ENCODE measurements at regions not wholly inside any gene's neighbourhood (a gene's known extent, or its start where the extent isn't known, plus 50 kb on each side); places are given as distances from the start of the nearest gene placed in this dataset.

DNA sequence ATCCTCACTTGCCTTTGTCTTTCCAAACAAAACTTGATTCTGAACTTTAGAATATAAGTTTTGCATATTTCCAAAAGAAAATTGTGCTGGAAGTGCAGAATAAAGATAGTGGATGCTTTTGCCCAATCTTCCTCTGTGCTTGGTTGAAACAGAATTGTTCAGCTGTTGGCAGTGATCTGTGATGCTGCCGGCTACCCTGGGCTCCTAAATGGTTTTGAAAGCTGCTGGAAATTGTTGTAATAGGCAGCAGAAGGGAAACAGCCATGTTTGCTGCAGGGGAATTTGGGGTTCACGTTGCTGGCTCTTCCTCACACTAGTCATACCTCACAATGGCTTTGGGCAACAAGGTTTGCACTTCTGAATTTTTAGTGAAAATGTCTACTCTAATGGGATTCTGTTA lies 398.0 kb downstream of the RAPGEF2 start:
- no peak for DNase-seq (ENCODE audit: low spot score)

DNA sequence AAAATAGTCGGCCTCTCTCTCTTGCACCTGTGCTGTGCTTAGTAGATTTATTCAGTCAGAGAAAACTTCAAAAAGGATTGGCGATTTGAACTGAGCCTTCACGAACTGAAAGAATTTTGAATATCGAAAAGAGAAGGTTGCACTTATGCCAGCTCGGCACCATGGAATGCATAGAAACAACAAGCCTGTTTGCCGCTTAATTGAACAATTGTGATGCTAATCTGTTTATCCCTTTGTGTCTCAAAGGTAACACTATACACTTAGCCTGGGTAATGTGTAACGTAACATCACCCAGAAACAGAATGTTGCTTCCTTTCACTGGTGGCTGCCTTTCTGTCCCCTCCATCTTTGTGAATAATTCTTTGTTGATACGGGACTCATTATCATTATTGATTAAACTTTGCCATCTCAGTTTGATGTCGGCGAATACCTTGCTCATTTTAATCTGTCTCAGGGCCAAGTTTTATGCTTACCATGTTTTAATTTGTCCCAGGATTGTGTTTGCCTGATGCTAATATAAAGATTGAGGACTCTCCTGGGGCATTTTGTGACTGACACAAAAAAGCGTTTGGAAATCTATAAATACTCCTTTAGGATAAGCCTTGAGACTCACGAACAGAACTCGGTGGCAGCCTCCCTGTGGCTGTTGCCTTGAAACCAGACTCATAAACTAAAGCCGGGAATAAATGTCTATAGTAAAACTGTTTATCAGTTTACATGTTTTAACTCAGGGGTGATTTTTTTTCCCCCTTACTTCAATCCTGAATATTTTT lies 400.5 kb downstream of the RAPGEF2 start:
- DNase-seq (ENCODE audit: low spot score): no peak

DNA sequence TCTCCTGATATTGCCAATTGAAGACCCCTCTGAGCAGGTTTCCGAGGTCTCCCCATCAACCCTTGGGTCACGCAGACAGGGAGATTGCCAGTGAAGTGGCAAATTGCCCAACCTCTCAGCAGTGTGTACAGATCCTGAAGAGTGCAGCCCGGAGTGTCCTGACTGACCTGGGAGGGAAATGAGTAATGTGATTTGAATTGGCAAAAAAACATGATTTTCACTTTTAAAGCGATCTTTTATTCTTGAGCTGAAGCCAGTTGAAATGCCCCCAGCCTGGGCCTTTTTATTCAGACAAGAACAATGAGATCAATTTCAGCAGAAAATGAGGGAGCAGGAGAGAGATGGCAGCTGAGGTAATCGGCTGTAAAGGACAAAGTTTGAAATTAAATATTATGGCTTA lies 401.8 kb downstream of the RAPGEF2 start:
- no peak for DNase-seq (ENCODE audit: low spot score)

DNA sequence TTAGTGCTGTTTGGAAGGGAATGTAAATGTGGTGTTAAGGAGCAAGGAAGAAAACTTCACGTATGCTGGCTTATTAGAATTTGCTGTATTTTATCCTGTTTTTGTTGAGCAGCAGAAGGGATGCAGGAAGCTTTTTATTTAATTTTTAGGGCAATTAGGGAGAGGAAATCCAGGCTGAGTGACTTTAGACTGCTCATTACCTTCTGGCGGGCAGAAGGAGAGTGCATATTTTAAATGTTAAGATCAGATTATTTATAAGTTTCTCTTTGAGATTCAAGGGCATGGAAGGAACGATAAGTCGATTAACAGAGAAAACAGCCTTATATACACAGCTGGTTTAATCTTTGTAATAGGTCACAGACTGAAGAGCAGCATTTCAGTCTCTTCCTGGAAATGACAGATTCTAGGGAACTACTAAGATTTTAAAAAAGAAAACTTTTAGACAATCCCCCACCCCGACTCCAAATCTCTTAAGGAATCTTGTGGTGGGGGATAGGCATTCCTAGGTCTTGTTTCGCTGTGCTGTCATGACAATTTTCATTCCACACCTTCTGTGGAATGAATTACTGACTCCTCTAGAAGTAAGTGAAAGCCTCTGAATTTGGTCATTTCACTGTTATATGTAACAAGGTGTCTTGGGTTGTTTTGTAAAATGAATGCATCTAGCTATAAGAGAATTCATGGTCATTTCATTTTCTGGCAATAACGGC lies 402.5 kb downstream of the RAPGEF2 start:
- no peak for DNase-seq (ENCODE audit: low spot score)

DNA sequence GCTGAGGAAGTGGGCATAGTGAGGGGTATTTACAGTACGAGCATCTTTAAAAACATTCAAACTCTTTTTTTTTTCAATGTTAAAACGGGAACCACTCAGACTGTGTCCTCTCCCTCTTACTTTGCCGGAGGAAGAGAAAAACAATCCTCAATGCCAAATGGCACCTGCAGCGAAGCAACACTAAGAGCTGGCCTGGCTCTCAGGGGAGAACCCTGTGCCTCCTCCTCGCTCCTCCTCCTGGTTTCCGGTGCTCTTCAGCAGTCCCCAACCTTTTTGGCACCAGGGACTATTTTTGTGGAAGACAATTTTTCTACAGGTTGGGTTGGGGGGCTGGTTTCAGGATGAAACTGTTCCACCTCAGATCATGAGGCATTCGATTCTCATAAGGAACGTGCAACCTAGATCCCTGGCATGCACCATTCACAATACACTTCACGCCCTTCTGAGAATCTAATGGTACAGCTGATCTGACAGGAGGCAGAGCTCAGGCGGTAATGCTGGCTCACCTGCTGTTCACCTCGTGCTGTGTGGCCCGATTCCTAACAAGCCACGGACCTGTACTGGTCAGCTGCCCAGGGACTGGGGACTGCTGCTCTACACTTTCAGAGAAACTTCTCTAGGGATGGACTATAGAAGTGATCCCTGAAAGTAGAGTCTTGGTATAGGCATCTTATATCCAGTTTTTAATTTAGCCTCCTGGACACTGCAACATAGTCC lies 404.1 kb downstream of the RAPGEF2 start:
- DNase-seq (ENCODE audit: low spot score): no peak

DNA sequence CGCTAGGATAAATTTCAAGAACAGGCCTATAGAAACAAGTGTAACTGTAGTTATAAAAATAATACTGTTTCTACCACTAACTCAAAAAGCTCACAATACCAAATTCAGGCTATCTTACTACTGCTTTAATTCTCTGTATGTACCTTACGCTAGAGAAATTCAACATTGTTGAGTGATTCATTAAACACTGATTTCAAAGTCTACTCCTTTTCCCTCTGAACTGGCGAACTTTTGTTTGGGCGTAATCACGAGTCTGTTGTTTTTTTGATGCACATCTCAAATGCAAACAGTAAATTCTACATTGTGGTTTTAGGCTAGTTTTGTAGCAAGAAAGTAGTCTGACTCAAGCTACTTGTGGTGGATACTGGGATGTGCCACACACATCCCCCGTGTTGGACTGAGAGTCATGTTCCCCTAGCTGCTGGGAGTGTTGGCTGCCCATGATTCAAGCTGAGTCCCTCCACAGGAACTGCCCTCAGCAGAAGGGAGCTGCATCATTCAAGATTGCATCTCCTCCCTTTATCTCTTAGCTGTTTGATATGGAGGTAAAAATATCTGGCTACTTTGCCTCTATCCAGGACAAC lies 406.1 kb downstream of the RAPGEF2 start:
- no peak for DNase-seq (ENCODE audit: low spot score)

DNA sequence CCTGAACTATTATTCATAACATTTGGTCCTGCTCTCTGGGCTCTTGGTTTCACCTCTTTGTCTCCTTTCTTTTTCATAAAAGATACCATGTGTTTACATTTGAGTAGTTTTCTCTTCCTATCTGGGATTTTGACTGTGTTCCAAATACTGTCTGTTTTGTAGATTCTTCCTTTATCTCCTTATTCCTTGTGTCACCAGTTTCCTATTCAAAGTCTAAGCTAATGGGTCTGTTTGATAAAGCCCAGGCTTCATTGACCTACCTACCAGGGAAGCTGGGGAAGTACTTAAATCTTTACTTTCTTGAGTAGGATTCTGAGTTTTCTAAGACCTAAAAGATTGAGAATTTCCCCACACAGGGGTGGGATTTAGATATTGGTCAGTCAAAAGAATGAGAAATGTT lies 409.5 kb downstream of the RAPGEF2 start:
- no peak for DNase-seq (ENCODE audit: low spot score)

DNA sequence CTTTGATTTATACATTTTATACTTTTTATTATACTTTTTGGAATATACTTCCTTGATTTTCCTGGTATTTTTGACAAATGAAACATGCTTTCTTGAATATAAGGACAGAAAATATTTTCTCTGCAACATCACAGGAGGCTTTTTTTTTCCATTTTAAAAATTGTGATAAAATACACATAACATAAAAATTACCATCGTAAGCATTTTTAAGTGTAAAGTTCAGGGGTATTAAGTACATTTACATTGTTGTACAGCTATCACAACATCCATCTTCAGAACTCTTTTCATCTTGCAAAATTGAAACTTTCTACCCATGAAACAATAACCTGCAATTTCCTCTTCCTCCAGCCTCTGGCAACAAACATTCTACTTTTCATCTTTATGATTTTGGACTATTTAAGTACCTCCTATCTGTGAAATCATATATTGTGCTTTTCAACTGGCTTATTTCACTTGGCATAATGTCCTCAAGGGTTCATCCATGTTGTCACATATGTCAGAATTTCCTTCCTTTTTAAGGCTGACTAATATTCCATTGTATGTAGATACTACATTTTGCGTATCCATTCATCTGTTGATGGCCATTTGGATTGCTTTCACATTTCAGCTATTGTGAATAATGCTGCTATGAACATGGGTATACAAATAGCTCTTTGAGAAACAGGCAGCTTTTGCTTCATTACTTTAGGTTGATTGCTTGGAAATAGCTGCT lies 412.6 kb downstream of the RAPGEF2 start:
- no peak for DNase-seq (ENCODE audit: low spot score)

DNA sequence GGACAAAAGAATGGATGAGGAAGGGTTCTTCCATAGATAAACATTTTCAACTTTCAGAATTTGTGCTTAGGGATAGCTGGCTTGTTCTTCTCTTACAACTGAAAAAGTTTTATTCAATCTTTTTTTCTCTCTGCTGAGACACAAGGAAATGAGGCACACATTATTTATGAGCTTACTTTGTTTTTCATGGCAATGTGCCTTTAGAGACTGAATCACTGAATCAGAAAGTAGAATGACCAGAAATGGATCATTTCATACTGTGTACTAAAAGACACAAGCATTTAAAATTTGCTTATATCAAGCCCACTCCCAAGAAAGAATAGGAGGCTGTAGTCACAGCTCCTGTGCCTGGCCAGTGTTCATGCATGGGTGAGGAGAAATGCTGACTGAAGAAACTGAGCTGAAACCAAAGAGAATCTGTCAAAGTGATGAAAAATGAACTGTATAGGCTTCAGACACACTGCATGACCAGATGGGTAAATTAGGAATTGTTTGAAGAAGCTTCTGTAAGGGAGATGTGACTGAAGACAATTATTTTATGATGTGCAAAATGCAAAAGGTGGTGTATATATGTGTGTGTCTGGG lies 413.8 kb downstream of the RAPGEF2 start:
- DNase-seq (ENCODE audit: low spot score): no peak

DNA sequence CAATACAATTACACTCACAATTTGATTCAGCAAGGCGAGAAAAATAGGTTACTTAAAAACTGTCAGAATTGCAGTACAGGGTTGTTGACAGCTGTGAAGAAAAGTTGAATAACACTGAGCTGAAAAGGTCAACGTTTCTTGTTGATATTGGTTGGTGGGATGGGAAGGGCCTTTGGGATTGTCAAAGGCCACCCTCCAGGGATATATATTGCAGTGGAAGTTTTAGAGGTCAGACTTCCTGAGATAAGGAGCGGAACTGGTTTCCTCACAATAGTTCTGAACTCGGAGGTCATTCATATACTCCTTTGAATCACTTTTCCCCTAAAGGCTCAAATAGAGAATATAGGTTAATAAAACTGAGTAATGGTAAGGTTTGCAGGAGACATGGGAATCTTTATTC lies 417.2 kb downstream of the RAPGEF2 start:
- DNase-seq (ENCODE audit: low spot score): no peak

DNA sequence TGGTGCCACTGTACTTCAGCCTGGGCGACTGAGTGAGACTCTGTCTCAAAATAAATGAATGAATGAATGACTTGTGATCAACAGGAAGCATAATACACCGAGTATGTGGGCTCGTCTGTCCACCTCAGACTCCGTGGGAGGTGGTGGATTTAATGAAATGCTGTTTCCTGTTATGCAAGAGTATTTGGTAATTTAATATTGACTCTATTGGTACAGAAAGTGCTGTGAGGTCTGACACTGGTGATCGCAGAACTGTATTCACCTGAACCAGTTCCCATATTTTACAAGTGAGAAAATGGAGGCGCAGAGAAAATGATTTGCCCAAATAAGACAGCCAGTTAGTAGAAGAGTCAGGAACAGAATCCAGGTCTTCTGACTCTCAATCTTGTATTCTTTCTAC lies 423.3 kb downstream of the RAPGEF2 start:
- DNase-seq (ENCODE audit: low spot score): no peak

DNA sequence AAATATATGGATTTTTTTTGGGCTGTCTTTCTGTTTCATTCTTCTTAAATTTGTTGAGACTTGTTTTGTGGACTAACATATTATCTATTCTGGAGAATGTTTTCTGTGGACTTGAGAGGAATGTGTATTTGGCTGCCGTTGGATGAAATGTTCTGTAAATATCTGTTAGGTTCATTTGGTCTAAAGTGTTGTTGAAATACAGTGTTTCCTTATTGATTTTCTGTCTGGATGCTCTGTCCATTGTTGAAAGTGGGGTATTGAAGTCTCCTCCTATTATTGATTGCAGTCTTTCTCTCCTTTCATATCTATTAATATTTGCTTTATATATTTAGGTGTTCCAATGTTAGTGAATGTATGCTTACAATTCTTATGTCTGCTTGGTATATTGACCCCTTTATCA lies 431.8 kb downstream of the RAPGEF2 start:
- no peak for DNase-seq (ENCODE audit: low spot score)

DNA sequence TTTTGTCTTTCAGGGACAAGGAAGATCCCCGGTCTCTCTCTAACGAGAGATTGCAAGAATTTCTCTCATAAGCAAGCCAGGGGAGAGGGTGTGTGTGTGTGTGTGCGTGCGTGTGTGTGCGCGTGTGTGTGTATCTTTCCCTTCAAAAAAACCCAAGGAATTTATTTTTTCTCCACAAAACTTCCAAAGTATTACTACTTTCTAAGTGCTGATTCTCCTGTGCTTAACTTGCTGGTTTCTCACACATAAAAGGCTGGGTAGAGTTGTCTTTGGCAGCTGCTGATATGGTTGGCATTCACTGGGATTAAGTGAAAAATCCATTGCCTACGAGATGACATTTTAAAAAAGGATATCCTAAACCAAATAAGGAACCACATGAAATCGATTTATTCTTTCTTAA lies 435.7 kb downstream of the RAPGEF2 start:
- DNase-seq (ENCODE audit: low spot score): no peak

DNA sequence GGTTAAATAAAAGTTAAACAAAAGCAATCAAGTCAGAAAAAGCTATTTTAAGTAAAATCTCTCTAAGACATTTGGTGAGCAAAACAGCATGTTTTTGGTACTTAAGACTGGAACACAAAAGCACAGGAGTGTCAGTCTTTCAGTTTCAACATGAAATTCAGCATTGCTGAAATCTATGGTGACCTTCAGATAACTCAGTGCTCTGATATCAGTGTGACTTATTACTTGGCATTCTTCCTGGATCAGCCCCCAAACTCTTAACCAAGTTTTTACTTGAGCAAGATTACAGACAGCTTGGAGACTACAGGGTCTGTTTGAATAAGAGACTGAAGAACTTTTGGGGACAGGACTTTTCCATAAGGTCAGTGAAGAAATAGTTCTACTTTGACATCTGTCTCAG lies 437.2 kb downstream of the RAPGEF2 start:
- no peak for DNase-seq (ENCODE audit: low spot score)

DNA sequence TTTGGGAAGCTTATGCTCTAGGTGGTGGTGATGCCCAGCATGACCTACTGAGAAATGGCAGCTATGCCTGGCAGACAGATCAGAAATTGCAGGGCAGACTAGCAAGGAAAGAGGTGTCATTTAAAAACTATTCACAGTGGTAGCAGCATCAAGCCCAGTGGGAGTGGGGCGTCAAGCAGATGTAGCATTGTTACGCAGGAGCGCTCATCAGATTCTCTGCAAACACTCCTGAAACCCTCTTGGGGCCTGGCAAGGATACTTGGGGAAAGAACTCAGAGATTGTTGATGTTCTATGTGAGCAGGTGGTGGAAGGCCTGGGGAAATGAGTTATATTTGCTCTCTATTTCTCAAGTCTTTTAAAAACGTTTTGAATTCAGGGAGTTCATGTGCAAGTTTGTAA lies 437.6 kb downstream of the RAPGEF2 start:
- DNase-seq (ENCODE audit: low spot score): no peak

DNA sequence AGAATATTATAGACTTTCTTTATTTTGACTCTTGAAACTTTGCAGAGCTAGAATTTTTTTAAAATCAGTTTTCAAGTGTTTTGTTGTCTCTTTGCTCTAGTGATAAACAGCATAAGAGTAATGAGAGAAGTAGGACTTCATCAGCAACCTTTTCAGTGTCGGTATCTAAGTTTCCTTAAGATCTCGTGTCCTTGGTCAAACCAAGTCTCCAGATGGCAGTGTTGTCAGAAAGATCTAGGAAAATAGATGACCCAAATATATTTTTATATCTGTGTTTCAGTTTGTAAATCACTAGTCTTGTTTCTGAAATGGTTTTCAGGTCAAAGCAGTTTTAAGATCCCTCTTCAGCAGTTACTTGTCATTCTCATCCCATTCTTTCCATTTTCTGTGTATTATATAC lies 438.3 kb downstream of the RAPGEF2 start:
- DNase-seq (ENCODE audit: low spot score): no peak

DNA sequence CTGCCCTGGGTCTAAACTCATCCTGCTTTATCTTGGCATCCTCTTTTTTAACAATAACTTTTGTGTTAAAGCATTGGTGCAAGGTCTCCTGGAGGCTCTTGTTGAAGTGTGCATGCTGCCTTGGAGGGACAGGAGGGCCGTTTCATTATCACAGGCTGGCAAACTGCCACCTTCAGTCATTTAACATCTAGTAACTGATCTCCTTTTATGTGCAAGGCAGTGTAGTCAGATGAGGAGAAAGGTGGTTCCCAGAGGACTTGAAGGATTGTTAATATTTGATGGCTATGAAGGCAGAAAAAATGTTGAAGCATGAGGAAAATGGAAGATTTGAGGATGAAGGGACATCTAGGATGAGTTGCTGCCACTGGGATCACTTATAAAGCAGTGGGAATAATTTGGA lies 439.4 kb downstream of the RAPGEF2 start:
- no peak for DNase-seq (ENCODE audit: low spot score)

DNA sequence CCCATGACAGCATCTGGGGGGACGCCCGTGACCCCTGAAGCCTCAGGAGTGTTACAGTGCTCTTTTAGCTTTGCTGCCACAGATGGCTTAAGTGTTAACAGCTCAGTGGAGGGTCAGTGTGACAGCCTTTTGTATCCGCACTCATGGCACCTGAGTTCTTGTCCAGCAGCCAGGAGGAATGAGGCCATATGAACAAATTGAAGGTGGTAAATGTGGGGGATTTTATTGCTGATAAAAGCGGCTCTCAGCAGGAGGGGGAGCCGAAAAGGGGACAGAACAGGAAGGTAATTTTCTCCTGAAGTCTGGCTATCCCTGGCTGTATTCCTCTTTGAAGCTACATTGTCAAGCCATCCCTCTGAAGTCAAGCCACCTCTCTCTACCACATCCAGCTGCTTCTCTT lies 441.0 kb downstream of the RAPGEF2 start:
- DNase-seq (ENCODE audit: low spot score): no peak

DNA sequence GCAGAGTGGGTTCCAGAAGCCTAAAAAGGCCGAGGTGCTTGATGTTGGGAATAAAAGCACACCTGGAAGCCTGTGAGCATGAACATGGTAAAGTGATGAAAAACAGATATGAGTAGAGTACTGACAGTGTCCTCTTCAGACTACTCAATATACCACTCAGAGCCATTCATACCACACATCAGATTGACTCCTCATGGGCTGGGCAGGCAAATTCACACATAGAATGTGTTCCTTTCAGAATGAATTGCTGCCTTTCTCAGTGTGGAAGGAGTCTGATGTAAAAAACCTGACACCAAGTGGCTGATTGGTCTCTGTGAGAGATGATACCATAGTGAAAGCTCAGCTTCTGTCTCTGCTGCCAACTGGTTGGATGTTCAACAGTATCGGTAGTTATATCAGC lies 442.7 kb downstream of the RAPGEF2 start:
- no peak for DNase-seq (ENCODE audit: low spot score)

DNA sequence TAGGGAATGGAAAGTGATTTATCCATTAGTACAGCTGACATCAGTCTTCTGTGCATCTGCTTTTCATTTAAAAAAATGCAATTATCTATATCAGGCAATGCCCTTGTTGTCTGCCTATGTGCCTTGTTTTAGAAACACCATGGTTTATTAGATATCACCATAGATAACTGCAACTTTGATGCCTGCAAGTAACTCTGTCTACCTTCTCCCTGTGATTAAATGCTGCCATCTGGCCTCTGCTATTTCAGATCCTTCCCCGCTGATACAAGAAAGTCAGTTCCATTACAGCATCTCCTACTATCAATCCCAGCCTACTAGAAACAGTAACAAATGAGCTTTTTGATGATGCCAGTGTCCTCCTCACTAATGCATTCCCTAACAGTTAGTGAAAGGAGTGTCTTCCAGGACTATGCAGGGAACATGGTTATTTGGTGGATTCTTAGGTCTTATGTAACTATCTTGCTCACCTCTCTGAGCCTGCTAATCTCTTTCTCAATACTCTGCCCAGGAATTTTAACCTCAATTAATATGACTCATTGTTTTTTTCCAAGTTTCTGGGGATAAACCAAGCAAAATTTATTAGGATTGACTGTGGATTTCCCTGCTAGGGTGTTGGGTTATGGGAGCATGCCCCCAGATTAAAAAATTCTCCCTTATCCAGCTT lies 444.9 kb downstream of the RAPGEF2 start:
- DNase-seq (ENCODE audit: low spot score): no peak

DNA sequence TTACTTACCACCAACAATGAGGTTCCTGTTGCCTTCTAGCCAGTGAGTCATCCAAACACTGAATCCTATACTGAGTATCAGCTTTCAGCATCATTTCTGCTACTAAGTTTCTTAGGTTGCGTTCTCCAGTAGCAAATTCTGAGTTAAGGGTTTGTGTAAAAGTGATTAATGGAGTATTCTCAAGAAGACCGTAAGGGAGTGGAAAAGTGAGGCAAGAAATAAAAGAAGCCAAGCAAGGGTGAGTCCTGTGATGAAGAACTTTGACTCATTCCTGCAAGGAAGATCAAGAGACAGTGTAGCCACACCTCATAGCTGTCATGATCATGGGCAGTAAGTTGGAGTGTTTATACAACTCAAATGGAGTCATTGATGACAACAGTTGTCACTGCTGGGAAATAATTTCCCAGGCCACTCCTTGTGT lies 446.2 kb downstream of the RAPGEF2 start:
- no peak for DNase-seq (ENCODE audit: low spot score)

Measured in CD4-positive, alpha-beta T cell treated with Interleukin-6 at 100 ng/mL for 8 hours (primary cell).